C4-2B (cell line): ENCODE measurements at regions not wholly inside any gene's neighbourhood (a gene's known extent, or its start where the extent isn't known, plus 50 kb on each side); places are given as distances from the start of the nearest gene placed in this dataset.
"Not testable (repeated sequence)": the region's sequence is repeated elsewhere in the genome, so short reads cannot be mapped to it uniquely, and the experiment has no call there.

ENCODE experiments used
- H3K27ac ChIP-seq: fragments of 450-650 bp; 2 replicates; pipeline ENCODE4 v1.5.1; 2017
- CTCF ChIP-seq: fragments of 450-650 bp; conservative IDR thresholded peaks from 2 replicates; pipeline ENCODE4 v1.5.1; 2017; ENCODE audit warnings: mild to moderate bottlenecking
- ZFX ChIP-seq: fragments of 450-650 bp; IDR thresholded peaks from 2 replicates; pipeline ENCODE4 v1.6.1; 2017

- H3K27ac ChIP-seq, result no peak overlapping the region
- TF ChIP-seq CTCF, result no peak
- no peak for TF ChIP-seq ZFX
Observed at GRCh38 chr4:18608908-18609533, 587.5 kb upstream of the LCORL start.

GRCh38 chr4:18602610-18603009, 581.1 kb upstream of the LCORL start:
- H3K27ac ChIP-seq, result not testable (repeated sequence)

- TF ChIP-seq CTCF (peak; percentile 83), ZFX (no peak)
- H3K27ac ChIP-seq, result no peak overlapping the region
Observed at GRCh38 chr4:18593297-18594002, 571.9 kb upstream of the LCORL start.

- H3K27ac ChIP-seq, result no peak overlapping the region
- TF ChIP-seq CTCF (no peak), ZFX (no peak)
Observed at GRCh38 chr4:18582841-18583240, 561.3 kb upstream of the LCORL start.

- TF ChIP-seq CTCF (no peak), ZFX (no peak)
- H3K27ac ChIP-seq, result no peak overlapping the region
Observed at GRCh38 chr4:18578307-18578706, 556.8 kb upstream of the LCORL start.

GRCh38 chr4:18572481-18572880, 550.9 kb upstream of the LCORL start:
- H3K27ac ChIP-seq, result no peak overlapping the region
- TF ChIP-seq CTCF (no peak), ZFX (no peak)

- H3K27ac ChIP-seq, result no peak overlapping the region
- TF ChIP-seq ZFX (no peak), CTCF (no peak)
Observed at GRCh38 chr4:18571301-18571761, 549.8 kb upstream of the LCORL start.

- TF ChIP-seq ZFX (no peak), CTCF (no peak)
- H3K27ac ChIP-seq, result no peak overlapping the region
Observed at GRCh38 chr4:18570370-18570769, 548.8 kb upstream of the LCORL start.
